Inferior parietal cortex (tissue), 1 donor: ENCODE measurements at regions not wholly inside any gene's neighbourhood (a gene's known extent, or its start where the extent isn't known, plus 50 kb on each side); places are given as distances from the start of the nearest gene placed in this dataset.
"Not testable (repeated sequence)": the region's sequence is repeated elsewhere in the genome, so short reads cannot be mapped to it uniquely, and the experiment has no call there.

Experiments
- DNase-seq: peaks from one replicate; pipeline ENCODE4 v3.0.0-alpha.2; 2016; ENCODE audit errors: extremely low spot score

GRCh38 chr16:5321930-5322329 lies 224.3 kb upstream of the EEF2KMT start:
- no peak for DNase-seq

- DNase-seq, result no peak
Observed at GRCh38 chr16:5319799-5320198, 222.2 kb upstream of the EEF2KMT start.

GRCh38 chr16:5315914-5316313 lies 218.3 kb upstream of the EEF2KMT start:
- no peak for DNase-seq

- DNase-seq, result no peak
Observed at GRCh38 chr16:5314377-5314776, 216.8 kb upstream of the EEF2KMT start.

GRCh38 chr16:5309946-5310611 lies 212.5 kb upstream of the EEF2KMT start:
- DNase-seq, result no peak

GRCh38 chr16:5305023-5305422 lies 207.4 kb upstream of the EEF2KMT start:
- DNase-seq, result no peak

- DNase-seq, result no peak
Observed at GRCh38 chr16:5302372-5303114, 204.9 kb upstream of the EEF2KMT start.

- no peak for DNase-seq
Observed at GRCh38 chr16:5298202-5298601, 200.6 kb upstream of the EEF2KMT start.

- no peak for DNase-seq
Observed at GRCh38 chr16:5296176-5296575, 198.6 kb upstream of the EEF2KMT start.

GRCh38 chr16:5295304-5295703 lies 197.7 kb upstream of the EEF2KMT start:
- DNase-seq, result not testable (repeated sequence)

- not testable (repeated sequence) for DNase-seq
Observed at GRCh38 chr16:5282152-5282551, 184.6 kb upstream of the EEF2KMT start.

- no peak for DNase-seq
Observed at GRCh38 chr16:5257462-5257861, 159.9 kb upstream of the EEF2KMT start.

GRCh38 chr16:5252791-5253190 lies 155.2 kb upstream of the EEF2KMT start:
- peak; percentile 7 for DNase-seq

- not testable (repeated sequence) for DNase-seq
Observed at GRCh38 chr16:5247403-5247802, 149.8 kb upstream of the EEF2KMT start.

- not testable (repeated sequence) for DNase-seq
Observed at GRCh38 chr16:5240278-5240626, 142.7 kb upstream of the EEF2KMT start.

- not testable (repeated sequence) for DNase-seq
Observed at GRCh38 chr16:5239472-5240277, 142.1 kb upstream of the EEF2KMT start.

GRCh38 chr16:5235119-5235518 lies 137.5 kb upstream of the EEF2KMT start:
- DNase-seq, result no peak

GRCh38 chr16:5234295-5235050 lies 136.9 kb upstream of the EEF2KMT start:
- no peak for DNase-seq

GRCh38 chr16:5231246-5231759 lies 133.7 kb upstream of the EEF2KMT start:
- no peak for DNase-seq

GRCh38 chr16:5228369-5228768 lies 130.8 kb upstream of the EEF2KMT start:
- no peak for DNase-seq

- DNase-seq, result no peak
Observed at GRCh38 chr16:5225931-5226655, 128.5 kb upstream of the EEF2KMT start.
